Activated CD4-positive, alpha-beta memory T cell treated with anti-CD3 and anti-CD28 coated beads for 36 hours (primary cell): ENCODE measurements at regions not wholly inside any gene's neighbourhood (a gene's known extent, or its start where the extent isn't known, plus 50 kb on each side); places are given as distances from the start of the nearest gene placed in this dataset.
A peak's percentile ranks its signal among the peaks of the same experiment; 100 is the strongest.

Source experiments
- CTCF ChIA-PET: fragments of 350-600 bp; sonication (Branson Sonifier 250); formaldehyde crosslinking; loops from one replicate; lab custom pipeline; 2021; ENCODE audit warnings: antibody characterized with exemption, inconsistent platforms; lab: Charles Lee
- POLR2A ChIA-PET: fragments of 350-600 bp; sonication (Branson Sonifier 250); formaldehyde crosslinking; loops from one replicate; lab custom pipeline; 2021; ENCODE audit warnings: antibody characterized with exemption; lab: Charles Lee
- DNase-seq: peaks from one replicate; pipeline ENCODE4 v3.0.0-alpha.2; 2020
- H3K27ac Mint-ChIP-seq: one replicate; pipeline ENCODE4 v1.8.0; 2021; ENCODE audit warnings: mixed read lengths
- H3K27me3 Mint-ChIP-seq: one replicate; pipeline ENCODE4 v1.8.0; 2021; ENCODE audit warnings: mixed read lengths
- H3K36me3 Mint-ChIP-seq: one replicate; pipeline ENCODE4 v1.8.0; 2021; ENCODE audit warnings: mixed read lengths
- H3K4me1 Mint-ChIP-seq: one replicate; pipeline ENCODE4 v1.8.0; 2021; ENCODE audit warnings: low read depth, mixed read lengths
- H3K4me3 Mint-ChIP-seq: one replicate; pipeline ENCODE4 v1.8.0; 2021; ENCODE audit warnings: mild to moderate bottlenecking, mixed read lengths
- H3K9me3 Mint-ChIP-seq: one replicate; pipeline ENCODE4 v1.8.0; 2021; ENCODE audit warnings: mixed read lengths
- intact Hi-C: fragments of 100-400 bp; cut with micrococcal nuclease; formaldehyde crosslinking; loops from one replicate; pipeline ENCODE4 v1.15.1; 2023

- ChIA-PET POLR2A (no interaction called here), CTCF (no interaction called here)
- Mint-ChIP-seq H3K27me3 (peaks cover 23% of the 10 kb centered on the region), H3K9me3 (no peaks in the 10 kb centered on the region), H3K27ac (no peak overlapping the region), H3K4me3 (no peak overlapping the region), H3K4me1 (peaks cover 17% of the 10 kb centered on the region), H3K36me3 (no peaks in the 10 kb centered on the region)
- no peak for DNase-seq
- intact Hi-C loops: no loop called here
Observed at GRCh38 chr5:74321326-74321725, 319.2 kb downstream of the ENC1 start.

DNA sequence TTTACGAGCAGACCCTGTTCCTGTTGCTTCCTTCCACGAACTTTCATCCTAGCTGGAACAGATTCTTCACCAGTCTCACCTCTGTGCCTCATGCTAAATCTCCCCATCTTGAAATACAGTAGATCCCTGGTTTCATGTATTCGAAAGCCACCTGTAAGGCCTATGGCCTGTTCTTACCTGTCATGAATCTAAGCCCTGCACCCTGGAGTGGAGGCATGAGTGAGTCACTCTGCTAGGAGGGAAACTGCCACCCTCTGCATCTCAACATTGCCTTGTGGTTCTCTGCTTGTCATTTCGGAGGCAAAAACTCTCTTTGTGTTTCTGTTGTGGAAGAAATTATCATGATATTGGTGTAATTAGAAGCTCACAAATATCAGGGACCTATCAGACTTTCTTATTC, 320.0 kb downstream of the ENC1 start:
- Mint-ChIP-seq H3K4me1 (peaks cover 24% of the 10 kb centered on the region), H3K9me3 (no peaks in the 10 kb centered on the region), H3K36me3 (no peaks in the 10 kb centered on the region), H3K27me3 (peaks cover 21% of the 10 kb centered on the region), H3K4me3 (no peak overlapping the region), H3K27ac (no peak overlapping the region)
- intact Hi-C loops: no loop called here
- ChIA-PET CTCF (interaction anchor here (0.6 kb wide), 1 partner anchor 157 kb away, joined by 4 read pairs; no protein-coding TSS in a partner anchor), POLR2A (no interaction called here)
- DNase-seq: peak; percentile 17

- Mint-ChIP-seq H3K27me3 (peaks cover 26% of the 10 kb centered on the region), H3K4me1 (peaks cover 24% of the 10 kb centered on the region), H3K36me3 (no peaks in the 10 kb centered on the region), H3K9me3 (no peaks in the 10 kb centered on the region), H3K4me3 (no peak overlapping the region), H3K27ac (no peak overlapping the region)
- POLR2A ChIA-PET: no interaction called here
- intact Hi-C loops: loop anchor here (1.0 to 5.0 kb wide), 4 partner anchors 256 to 420 kb away; no protein-coding TSS in a partner anchor
- DNase-seq: peak; percentile 60
- CTCF ChIA-PET: no interaction called here
Observed at GRCh38 chr5:74319076-74319475, 321.5 kb downstream of the ENC1 start.

- H3K27me3 Mint-ChIP-seq: peaks cover 30% of the 10 kb centered on the region
- ChIA-PET POLR2A (no interaction called here), CTCF (interaction anchor here (1.8 kb wide), 1 partner anchor 13 kb away, joined by 6 read pairs; no protein-coding TSS in a partner anchor)
- H3K36me3 Mint-ChIP-seq: no peaks in the 10 kb centered on the region
- H3K4me3 Mint-ChIP-seq: no peak overlapping the region
- peaks cover 24% of the 10 kb centered on the region for H3K4me1 Mint-ChIP-seq
- no peak overlapping the region for H3K27ac Mint-ChIP-seq
- peak; percentile 62 for DNase-seq
- intact Hi-C loops: loop anchor here (5.0 kb wide), 1 partner anchor 316 kb away; no protein-coding TSS in a partner anchor
- no peaks in the 10 kb centered on the region for H3K9me3 Mint-ChIP-seq
Observed at GRCh38 chr5:74316064-74316603, 324.4 kb downstream of the ENC1 start.

GRCh38 chr5:74314906-74315305, 325.6 kb downstream of the ENC1 start:
- Mint-ChIP-seq H3K4me1 (peaks cover 18% of the 10 kb centered on the region), H3K27ac (no peak overlapping the region), H3K9me3 (no peaks in the 10 kb centered on the region), H3K27me3 (peaks cover 30% of the 10 kb centered on the region), H3K36me3 (no peaks in the 10 kb centered on the region), H3K4me3 (no peak overlapping the region)
- intact Hi-C loops: loop anchor here (5.0 kb wide), 1 partner anchor 317 kb away; no protein-coding TSS in a partner anchor
- CTCF ChIA-PET: interaction anchor here (1.8 kb wide), 1 partner anchor 14 kb away, joined by 6 read pairs; no protein-coding TSS in a partner anchor
- no peak for DNase-seq
- POLR2A ChIA-PET: no interaction called here

DNA sequence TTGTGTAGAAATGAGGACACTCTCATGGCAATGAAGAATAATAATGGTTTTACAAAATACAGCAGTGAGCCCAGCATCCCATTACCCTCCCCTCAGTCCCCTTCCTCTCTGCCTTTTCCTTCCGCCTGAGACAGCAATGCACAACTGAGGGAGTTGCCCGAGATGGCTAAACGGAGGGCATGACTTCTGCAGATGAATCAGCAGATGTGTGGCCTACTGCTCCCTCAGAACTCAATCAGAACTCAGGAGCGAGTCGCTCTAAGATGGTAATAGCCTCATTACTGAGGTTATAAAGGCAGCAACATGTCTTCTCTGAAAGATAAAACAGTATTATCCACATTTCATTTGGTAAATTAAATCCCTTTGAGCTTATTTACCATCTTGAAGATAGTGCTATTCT, 326.6 kb downstream of the ENC1 start:
- POLR2A ChIA-PET: no interaction called here
- no peak overlapping the region for H3K27ac Mint-ChIP-seq
- peaks cover 30% of the 10 kb centered on the region for H3K27me3 Mint-ChIP-seq
- H3K9me3 Mint-ChIP-seq: no peaks in the 10 kb centered on the region
- no peak overlapping the region for H3K4me3 Mint-ChIP-seq
- intact Hi-C loops: no loop called here
- CTCF ChIA-PET: interaction anchor here (0.8 kb wide), 1 partner anchor 132 kb away, joined by 4 read pairs; no protein-coding TSS in a partner anchor
- H3K36me3 Mint-ChIP-seq: no peaks in the 10 kb centered on the region
- H3K4me1 Mint-ChIP-seq: peaks cover 14% of the 10 kb centered on the region
- no peak for DNase-seq

GRCh38 chr5:74312746-74313145, 327.8 kb downstream of the ENC1 start:
- intact Hi-C loops: no loop called here
- CTCF ChIA-PET: no interaction called here
- no peaks in the 10 kb centered on the region for H3K36me3 Mint-ChIP-seq
- POLR2A ChIA-PET: no interaction called here
- no peak for DNase-seq
- H3K4me3 Mint-ChIP-seq: no peak overlapping the region
- peaks cover 29% of the 10 kb centered on the region for H3K27me3 Mint-ChIP-seq
- peaks cover 11% of the 10 kb centered on the region for H3K4me1 Mint-ChIP-seq
- no peaks in the 10 kb centered on the region for H3K9me3 Mint-ChIP-seq
- H3K27ac Mint-ChIP-seq: no peak overlapping the region

DNA sequence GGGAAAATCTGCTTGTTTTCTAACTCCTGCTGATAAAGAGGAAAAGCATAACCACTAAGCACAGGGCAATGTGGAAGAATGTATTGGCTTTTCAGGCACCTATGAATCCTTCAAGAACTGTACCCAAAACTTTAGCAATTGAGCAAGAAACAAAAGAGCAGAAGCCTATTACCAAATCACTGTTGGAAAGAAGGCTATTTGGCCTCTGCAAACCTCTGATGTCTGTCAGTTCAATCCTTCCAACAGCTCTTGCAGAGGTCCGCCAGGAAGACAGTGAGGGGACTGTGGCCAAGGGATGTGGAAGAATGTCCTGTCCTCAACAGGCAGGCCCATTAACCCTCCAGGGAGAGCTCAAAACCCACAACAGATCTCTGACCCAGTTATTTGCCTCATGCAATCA, 328.6 kb downstream of the ENC1 start:
- Mint-ChIP-seq H3K36me3 (no peaks in the 10 kb centered on the region), H3K9me3 (no peaks in the 10 kb centered on the region), H3K4me3 (no peak overlapping the region), H3K4me1 (peaks cover 11% of the 10 kb centered on the region), H3K27ac (no peak overlapping the region), H3K27me3 (peaks cover 29% of the 10 kb centered on the region)
- DNase-seq: no peak
- intact Hi-C loops: no loop called here
- CTCF ChIA-PET: no interaction called here
- POLR2A ChIA-PET: no interaction called here

GRCh38 chr5:74310997-74311930, 329.3 kb downstream of the ENC1 start:
- ChIA-PET CTCF (no interaction called here), POLR2A (no interaction called here)
- Mint-ChIP-seq H3K27ac (no peak overlapping the region), H3K4me1 (peaks cover 6% of the 10 kb centered on the region), H3K36me3 (no peaks in the 10 kb centered on the region), H3K4me3 (no peak overlapping the region), H3K27me3 (peaks cover 29% of the 10 kb centered on the region), H3K9me3 (no peaks in the 10 kb centered on the region)
- intact Hi-C loops: no loop called here
- no peak for DNase-seq

- POLR2A ChIA-PET: no interaction called here
- intact Hi-C loops: no loop called here
- no peaks in the 10 kb centered on the region for H3K36me3 Mint-ChIP-seq
- H3K9me3 Mint-ChIP-seq: no peaks in the 10 kb centered on the region
- H3K4me3 Mint-ChIP-seq: no peak overlapping the region
- H3K27me3 Mint-ChIP-seq: peaks cover 28% of the 10 kb centered on the region
- H3K27ac Mint-ChIP-seq: no peak overlapping the region
- DNase-seq: no peak
- CTCF ChIA-PET: no interaction called here
- H3K4me1 Mint-ChIP-seq: no peaks in the 10 kb centered on the region
Observed at GRCh38 chr5:74310386-74310785, 330.1 kb downstream of the ENC1 start.

- CTCF ChIA-PET: no interaction called here
Observed at GRCh38 chr5:74309050-74309449, 331.5 kb downstream of the ENC1 start.

GRCh38 chr5:74306845-74307244, 333.7 kb downstream of the ENC1 start:
- no peak overlapping the region for H3K4me3 Mint-ChIP-seq
- H3K36me3 Mint-ChIP-seq: no peaks in the 10 kb centered on the region
- H3K27ac Mint-ChIP-seq: no peak overlapping the region
- intact Hi-C loops: no loop called here
- no peaks in the 10 kb centered on the region for H3K9me3 Mint-ChIP-seq
- DNase-seq: no peak
- H3K4me1 Mint-ChIP-seq: no peaks in the 10 kb centered on the region
- ChIA-PET CTCF (no interaction called here), POLR2A (no interaction called here)
- peaks cover 17% of the 10 kb centered on the region for H3K27me3 Mint-ChIP-seq

More at GRCh38 chr5:74309050-74309449, 331.5 kb downstream of the ENC1 start:
- DNase-seq: no peak
- no peaks in the 10 kb centered on the region for H3K9me3 Mint-ChIP-seq
- no peaks in the 10 kb centered on the region for H3K4me1 Mint-ChIP-seq
- no peak overlapping the region for H3K4me3 Mint-ChIP-seq
- POLR2A ChIA-PET: no interaction called here
- no peaks in the 10 kb centered on the region for H3K36me3 Mint-ChIP-seq
- H3K27me3 Mint-ChIP-seq: peaks cover 24% of the 10 kb centered on the region
- no peak overlapping the region for H3K27ac Mint-ChIP-seq
- intact Hi-C loops: no loop called here
